ENCODE measurements at regions not wholly inside any gene's neighbourhood (a gene's known extent, or its start where the extent isn't known, plus 50 kb on each side); places are given as distances from the start of the nearest gene placed in this dataset.

DNA sequence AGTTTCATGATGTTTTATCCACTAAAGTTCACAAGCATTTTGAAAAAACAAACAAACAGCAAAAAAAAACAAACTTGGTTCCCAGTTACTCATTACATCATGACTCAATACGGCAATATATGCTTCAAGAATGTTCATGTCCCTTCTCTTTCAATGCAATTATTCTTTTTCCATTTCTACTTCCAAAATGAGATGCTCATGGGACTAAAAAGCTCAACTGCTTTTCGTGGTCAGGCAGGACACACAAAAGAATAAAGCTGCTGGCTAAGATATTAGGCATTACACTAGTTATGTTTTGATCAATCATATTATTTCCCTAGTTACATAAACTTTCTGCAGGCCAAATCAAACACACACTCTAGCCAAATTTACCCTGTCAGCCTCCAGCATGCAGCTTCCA, 301.3 kb downstream of the EPHA4 start:
- TF ChIP-seq POLR2A (IDR thresholded peaks at IDR 0.05) = no peak
- no peak for TF ChIP-seq CTCF (IDR thresholded peaks at IDR 0.05)
